ENCODE measurements at regions not wholly inside any gene's neighbourhood (a gene's known extent, or its start where the extent isn't known, plus 50 kb on each side); places are given as distances from the start of the nearest gene placed in this dataset.

GRCh38 chr5:24142341-24142740 is 502.4 kb downstream of the CDH10 start:
- DNase-seq = no peak
- H3K27me3 Mint-ChIP-seq (ENCODE audit: unreplicated experiment) = no peaks in the 10 kb centered on the region
- intact Hi-C loops (cut with micrococcal nuclease; ENCODE audit: unreplicated experiment) = no loop called here
- H3K27ac Mint-ChIP-seq (ENCODE audit: unreplicated experiment) = no peak overlapping the region
- no TSS peak for BruUV-seq (replicated peaks)
- CTCF ChIA-PET = no interaction called here
- no peak overlapping the region for H3K4me3 Mint-ChIP-seq (ENCODE audit: low read depth, unreplicated experiment)
- peaks cover 7% of the 10 kb centered on the region for H3K9me3 Mint-ChIP-seq (ENCODE audit: low read depth, unreplicated experiment)
- no peaks in the 10 kb centered on the region for H3K36me3 Mint-ChIP-seq (ENCODE audit: insufficient read depth, unreplicated experiment)
- TF ChIP-seq, protein P1, sequence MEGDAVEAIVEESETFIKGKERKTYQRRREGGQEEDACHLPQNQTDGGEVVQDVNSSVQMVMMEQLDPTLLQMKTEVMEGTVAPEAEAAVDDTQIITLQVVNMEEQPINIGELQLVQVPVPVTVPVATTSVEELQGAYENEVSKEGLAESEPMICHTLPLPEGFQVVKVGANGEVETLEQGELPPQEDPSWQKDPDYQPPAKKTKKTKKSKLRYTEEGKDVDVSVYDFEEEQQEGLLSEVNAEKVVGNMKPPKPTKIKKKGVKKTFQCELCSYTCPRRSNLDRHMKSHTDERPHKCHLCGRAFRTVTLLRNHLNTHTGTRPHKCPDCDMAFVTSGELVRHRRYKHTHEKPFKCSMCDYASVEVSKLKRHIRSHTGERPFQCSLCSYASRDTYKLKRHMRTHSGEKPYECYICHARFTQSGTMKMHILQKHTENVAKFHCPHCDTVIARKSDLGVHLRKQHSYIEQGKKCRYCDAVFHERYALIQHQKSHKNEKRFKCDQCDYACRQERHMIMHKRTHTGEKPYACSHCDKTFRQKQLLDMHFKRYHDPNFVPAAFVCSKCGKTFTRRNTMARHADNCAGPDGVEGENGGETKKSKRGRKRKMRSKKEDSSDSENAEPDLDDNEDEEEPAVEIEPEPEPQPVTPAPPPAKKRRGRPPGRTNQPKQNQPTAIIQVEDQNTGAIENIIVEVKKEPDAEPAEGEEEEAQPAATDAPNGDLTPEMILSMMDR (IDR thresholded peaks at IDR 0.05; ENCODE audit: unreplicated experiment) = no peak
- H3K4me1 Mint-ChIP-seq (ENCODE audit: low read depth, unreplicated experiment) = no peaks in the 10 kb centered on the region

GRCh38 chr5:24145806-24146205 is 499.0 kb downstream of the CDH10 start:
- no peak for DNase-seq
- TF ChIP-seq, protein P1 (IDR thresholded peaks at IDR 0.05; ENCODE audit: unreplicated experiment) = no peak
- intact Hi-C loops (cut with micrococcal nuclease; ENCODE audit: unreplicated experiment) = no loop called here
- H3K27me3 Mint-ChIP-seq (ENCODE audit: unreplicated experiment) = no peaks in the 10 kb centered on the region
- H3K4me3 Mint-ChIP-seq (ENCODE audit: low read depth, unreplicated experiment) = no peak overlapping the region
- H3K9me3 Mint-ChIP-seq (ENCODE audit: low read depth, unreplicated experiment) = peaks cover 5% of the 10 kb centered on the region
- no peaks in the 10 kb centered on the region for H3K36me3 Mint-ChIP-seq (ENCODE audit: insufficient read depth, unreplicated experiment)
- BruUV-seq (replicated peaks) = no TSS peak
- no peak overlapping the region for H3K27ac Mint-ChIP-seq (ENCODE audit: unreplicated experiment)
- CTCF ChIA-PET = no interaction called here
- H3K4me1 Mint-ChIP-seq (ENCODE audit: low read depth, unreplicated experiment) = no peaks in the 10 kb centered on the region

DNA sequence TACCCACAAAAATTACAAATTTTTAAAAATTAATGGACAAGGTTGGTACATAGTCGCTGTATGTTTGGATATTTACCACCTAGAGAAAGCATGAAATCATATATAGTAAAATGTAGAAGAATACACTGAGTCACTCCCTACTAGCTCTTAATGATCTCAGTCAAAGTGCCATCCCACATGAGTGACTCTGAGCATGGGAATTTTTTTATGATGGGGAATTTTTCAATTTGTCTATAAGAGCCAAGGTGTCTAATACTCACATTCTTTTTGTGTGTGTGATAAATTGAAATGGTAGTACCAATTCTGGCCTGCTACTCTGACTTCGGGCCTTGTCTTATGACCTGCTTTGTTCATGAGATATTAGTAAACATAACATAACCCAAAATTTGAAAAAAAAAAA is 483.2 kb downstream of the CDH10 start:
- Mint-ChIP-seq H3K27ac (ENCODE audit: unreplicated experiment) (no peak overlapping the region), H3K4me1 (ENCODE audit: low read depth, unreplicated experiment) (no peaks in the 10 kb centered on the region), H3K9me3 (ENCODE audit: low read depth, unreplicated experiment) (peaks cover 17% of the 10 kb centered on the region), H3K4me3 (ENCODE audit: low read depth, unreplicated experiment) (no peak overlapping the region), H3K36me3 (ENCODE audit: insufficient read depth, unreplicated experiment) (no peaks in the 10 kb centered on the region), H3K27me3 (ENCODE audit: unreplicated experiment) (no peaks in the 10 kb centered on the region)
- no TSS peak for BruUV-seq (replicated peaks)
- TF ChIP-seq, protein P1 (IDR thresholded peaks at IDR 0.05; ENCODE audit: unreplicated experiment) = no peak
- intact Hi-C loops (cut with micrococcal nuclease; ENCODE audit: unreplicated experiment) = no loop called here
- CTCF ChIA-PET = no interaction called here
- DNase-seq = no peak

DNA sequence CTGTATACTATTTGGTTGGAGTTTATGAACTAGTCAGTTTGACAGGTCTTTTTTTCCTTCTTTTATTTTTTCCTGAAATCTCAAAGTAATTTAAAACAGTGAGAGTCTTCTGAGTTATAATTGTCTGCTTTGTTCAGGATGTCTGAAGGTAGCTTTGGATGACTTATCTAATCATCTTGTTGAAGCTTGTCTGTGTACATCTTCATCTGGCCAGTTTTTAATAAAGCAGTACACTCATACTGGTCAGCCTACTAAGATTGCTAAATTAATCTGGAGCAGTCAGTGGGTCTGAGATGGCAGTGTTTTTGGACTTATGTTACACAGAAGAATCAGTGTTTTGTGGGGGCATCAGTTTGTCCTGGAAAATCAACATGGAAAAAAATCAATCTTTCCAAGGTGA is 482.4 kb downstream of the CDH10 start:
- Mint-ChIP-seq H3K36me3 (ENCODE audit: insufficient read depth, unreplicated experiment) (no peaks in the 10 kb centered on the region), H3K4me3 (ENCODE audit: low read depth, unreplicated experiment) (no peak overlapping the region), H3K27ac (ENCODE audit: unreplicated experiment) (no peak overlapping the region), H3K4me1 (ENCODE audit: low read depth, unreplicated experiment) (no peaks in the 10 kb centered on the region), H3K27me3 (ENCODE audit: unreplicated experiment) (no peaks in the 10 kb centered on the region), H3K9me3 (ENCODE audit: low read depth, unreplicated experiment) (peaks cover 13% of the 10 kb centered on the region)
- TF ChIP-seq, protein P1 (IDR thresholded peaks at IDR 0.05; ENCODE audit: unreplicated experiment) = no peak
- no TSS peak for BruUV-seq (replicated peaks)
- intact Hi-C loops (cut with micrococcal nuclease; ENCODE audit: unreplicated experiment) = no loop called here
- CTCF ChIA-PET = no interaction called here
- DNase-seq = no peak

GRCh38 chr5:24163091-24163490 is 481.7 kb downstream of the CDH10 start:
- intact Hi-C loops (cut with micrococcal nuclease; ENCODE audit: unreplicated experiment) = no loop called here
- TF ChIP-seq, protein P1 (IDR thresholded peaks at IDR 0.05; ENCODE audit: unreplicated experiment) = no peak
- no peaks in the 10 kb centered on the region for H3K36me3 Mint-ChIP-seq (ENCODE audit: insufficient read depth, unreplicated experiment)
- CTCF ChIA-PET = no interaction called here
- H3K27ac Mint-ChIP-seq (ENCODE audit: unreplicated experiment) = no peak overlapping the region
- no peak overlapping the region for H3K4me3 Mint-ChIP-seq (ENCODE audit: low read depth, unreplicated experiment)
- H3K4me1 Mint-ChIP-seq (ENCODE audit: low read depth, unreplicated experiment) = no peaks in the 10 kb centered on the region
- no peaks in the 10 kb centered on the region for H3K27me3 Mint-ChIP-seq (ENCODE audit: unreplicated experiment)
- BruUV-seq (replicated peaks) = no TSS peak
- peaks cover 16% of the 10 kb centered on the region for H3K9me3 Mint-ChIP-seq (ENCODE audit: low read depth, unreplicated experiment)
- DNase-seq = no peak
